TTC549 (cell line): ENCODE measurements at regions not wholly inside any gene's neighbourhood (a gene's known extent, or its start where the extent isn't known, plus 50 kb on each side); places are given as distances from the start of the nearest gene placed in this dataset.
"Not testable (repeated sequence)": the region's sequence is repeated elsewhere in the genome, so short reads cannot be mapped to it uniquely, and the experiment has no call there.

ENCODE experiments used
- FAIRE-seq: peaks from 2 replicates; lab custom pipeline; 2012; peaks lifted over from hg19 to GRCh38; lab: Jason Lieb, UNC

DNA sequence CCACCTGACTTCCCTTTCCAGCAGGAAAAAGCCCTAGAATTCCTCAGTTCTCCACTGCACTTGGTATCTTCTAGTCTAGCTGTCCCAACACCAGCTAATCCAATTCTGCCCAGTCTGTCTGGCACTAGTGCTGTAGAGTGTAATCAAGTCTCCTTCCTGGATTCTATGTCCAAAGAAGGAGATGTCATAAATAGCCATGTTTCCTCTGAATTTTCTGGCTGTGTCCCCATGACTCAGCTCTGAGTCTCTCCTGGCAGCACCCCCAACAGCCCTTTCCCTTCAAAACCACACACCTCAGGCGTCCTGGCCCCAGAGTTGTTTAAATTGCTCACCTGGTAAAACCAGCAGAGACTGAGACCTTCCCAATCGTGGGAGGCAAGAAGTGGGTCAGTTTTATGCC, 197.2 kb downstream of the GRXCR1 start:
- FAIRE-seq = no peak

DNA sequence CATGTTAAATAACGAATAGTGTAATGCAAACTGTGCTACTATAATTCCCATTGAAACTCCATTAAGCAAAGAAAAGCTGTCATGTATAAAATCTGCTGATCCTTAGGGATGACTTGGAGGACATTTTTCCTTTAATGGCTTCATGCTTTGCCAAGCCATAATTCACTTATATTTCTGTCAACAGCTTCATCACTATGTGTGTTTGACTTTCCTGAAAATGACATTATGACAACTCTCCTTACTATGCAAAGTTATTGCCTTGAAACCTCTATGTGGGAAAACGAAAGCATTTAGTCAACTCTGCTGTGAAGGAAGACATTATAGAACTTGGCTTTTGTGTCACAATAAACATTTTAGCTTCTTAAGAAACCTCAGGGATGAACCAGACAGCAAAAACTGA, 210.5 kb downstream of the GRXCR1 start:
- FAIRE-seq = no peak

GRCh38 chr4:43112139-43112538, 219.6 kb downstream of the GRXCR1 start:
- FAIRE-seq = no peak

DNA sequence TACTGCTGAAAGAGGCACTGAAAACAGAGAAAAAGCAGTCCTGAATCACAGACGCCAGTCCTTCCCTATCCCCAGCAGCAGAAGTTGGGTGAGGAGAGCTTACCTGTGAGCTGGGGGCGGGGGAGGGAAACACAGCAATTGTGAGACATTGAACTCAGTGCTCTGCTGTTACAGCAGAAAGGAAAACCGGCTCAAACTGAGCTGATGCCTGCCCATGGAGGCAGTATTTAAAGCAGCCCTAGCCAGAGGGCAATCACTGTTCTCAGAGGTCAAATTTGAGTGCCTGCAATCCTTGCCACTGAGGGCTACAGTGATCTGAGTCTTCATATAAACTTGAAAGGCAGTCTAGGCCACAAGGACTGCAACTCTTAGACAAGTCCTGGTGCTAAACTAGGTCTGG, 220.7 kb downstream of the GRXCR1 start:
- no peak for FAIRE-seq

DNA sequence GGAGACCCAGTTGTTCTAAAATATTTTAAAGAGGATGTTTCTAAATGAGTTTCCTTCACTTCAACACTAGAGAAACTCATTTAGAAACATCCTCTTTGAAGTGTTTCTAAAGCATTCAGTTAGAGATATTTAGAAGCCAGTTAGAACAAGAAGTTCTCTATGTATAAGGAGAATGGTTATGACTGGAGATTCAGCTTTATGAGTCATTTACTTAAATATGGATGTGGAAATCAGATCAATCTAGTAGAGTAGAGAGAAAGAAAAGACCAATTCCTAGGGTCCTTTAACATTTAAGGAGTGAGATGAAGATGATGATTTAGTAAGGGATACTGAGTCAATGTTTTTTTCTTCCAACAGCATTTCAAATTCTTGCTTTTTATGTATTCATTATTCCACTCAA, 234.1 kb downstream of the GRXCR1 start:
- no peak for FAIRE-seq

DNA sequence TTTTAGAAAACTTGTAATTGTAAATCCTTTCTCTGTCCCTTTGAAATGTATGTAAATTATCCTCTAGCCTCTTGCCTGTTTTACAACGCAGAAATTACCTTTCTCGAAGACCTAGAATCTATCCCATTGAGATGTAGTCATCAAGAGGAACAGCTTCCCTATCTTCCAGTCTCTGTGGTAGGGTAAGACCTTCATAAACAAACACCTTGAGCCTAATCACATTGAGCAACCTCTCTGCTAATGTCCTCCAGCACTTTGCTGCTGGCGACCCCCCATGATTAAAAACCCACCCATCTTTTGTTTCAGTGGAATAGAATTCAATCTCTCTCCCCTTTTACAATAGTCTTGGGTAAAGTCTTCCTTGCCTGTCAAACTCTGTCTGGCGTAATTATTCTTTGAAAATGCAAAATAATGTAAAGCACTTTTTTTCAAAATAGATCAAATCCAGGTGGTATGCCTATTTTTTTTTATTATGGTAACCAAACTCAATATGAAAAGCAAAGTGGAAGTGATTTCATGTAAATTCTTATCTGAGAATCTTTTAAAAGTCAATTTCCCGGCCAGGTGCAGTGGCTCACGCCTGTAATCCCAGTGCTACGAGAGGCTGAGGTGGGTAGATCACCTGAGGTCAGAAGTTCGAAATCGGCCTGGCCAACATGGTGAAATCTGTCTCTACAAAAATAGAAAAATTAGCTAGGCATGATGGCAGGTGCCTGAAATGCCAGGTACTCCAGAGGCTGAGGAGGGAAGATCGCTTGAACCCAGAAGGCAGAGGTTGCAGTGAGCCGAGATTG, 237.9 kb downstream of the GRXCR1 start:
- no peak for FAIRE-seq

GRCh38 chr4:43132010-43132582, 239.6 kb downstream of the GRXCR1 start:
- no peak for FAIRE-seq

DNA sequence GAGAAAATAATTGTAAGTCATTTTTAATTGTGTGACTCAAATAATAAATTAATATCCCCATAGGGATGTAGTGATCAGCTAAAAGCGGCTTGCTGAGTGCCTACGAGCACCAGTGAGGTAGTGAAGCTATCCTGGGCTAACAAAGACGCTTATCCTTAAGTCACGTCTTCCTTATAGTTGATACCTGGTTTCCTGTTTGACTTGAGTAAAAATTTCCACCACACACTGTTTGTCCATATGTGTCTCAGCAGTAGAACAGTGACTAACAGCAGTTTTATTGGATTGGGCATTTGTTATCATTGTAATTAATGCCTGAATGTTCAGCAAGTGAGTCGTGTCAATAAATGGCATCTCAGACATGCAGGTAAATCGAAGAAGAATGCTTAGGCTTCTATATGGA, 241.1 kb downstream of the GRXCR1 start:
- no peak for FAIRE-seq

GRCh38 chr4:43136752-43137151, 244.2 kb downstream of the GRXCR1 start:
- no peak for FAIRE-seq

DNA sequence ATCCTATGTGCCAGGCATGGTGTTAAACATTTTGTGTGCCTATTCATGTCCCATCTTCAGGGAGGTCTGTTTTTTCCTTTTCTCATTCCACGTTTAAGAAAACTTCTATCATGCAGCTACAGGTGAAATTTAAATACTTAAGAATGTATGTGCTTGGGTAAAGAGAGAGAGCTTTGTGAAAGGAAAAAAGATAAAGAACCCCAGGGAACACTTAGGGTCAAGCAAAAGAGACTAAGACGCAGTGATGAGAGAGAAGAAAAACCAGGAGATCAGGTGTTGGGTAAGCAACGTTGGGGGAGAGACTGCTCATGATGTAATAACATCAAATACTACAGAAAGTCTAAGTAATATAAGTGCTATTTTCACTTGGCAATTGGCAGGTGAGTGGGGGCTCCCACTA, 253.7 kb downstream of the GRXCR1 start:
- no peak for FAIRE-seq

DNA sequence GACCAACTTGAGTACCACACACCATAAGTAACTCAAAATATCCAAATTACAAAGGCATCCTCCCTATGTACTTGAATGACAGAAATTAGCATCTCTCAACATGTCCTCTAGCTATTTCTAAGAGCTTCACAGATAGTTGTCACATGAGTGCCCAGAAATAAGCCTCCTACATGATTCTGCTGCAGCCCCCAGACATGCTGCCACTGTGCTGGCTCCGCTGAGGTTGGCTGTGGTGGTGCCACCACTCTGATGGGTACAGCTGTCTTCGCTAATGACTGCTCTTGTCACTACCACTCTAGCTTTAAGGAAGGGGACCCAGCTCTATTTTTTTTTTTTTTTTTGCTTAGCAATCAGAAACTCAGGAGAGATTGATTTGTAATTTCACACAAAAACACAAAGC, 256.0 kb downstream of the GRXCR1 start:
- no peak for FAIRE-seq

GRCh38 chr4:43163101-43163792, 270.7 kb downstream of the GRXCR1 start:
- FAIRE-seq = no peak

GRCh38 chr4:43189741-43190140, 297.2 kb downstream of the GRXCR1 start:
- FAIRE-seq = no peak

DNA sequence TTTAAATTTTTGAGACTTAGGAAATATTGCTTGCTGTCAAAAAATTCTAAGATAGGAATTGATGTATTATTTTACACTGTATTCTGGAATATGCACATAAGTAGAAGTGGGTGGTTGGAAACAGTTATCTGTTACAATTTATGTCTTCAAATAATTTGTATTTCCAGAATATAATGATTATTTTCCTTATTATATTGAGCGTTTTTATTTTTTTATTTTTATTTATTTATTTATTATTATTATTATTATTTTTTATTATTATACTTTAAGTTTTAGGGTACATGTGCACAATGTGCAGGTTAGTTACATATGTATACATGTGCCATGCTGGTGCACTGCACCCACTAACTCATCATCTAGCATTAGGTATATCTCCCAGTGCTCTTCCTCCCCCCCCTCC, 320.1 kb downstream of the GRXCR1 start:
- not testable (repeated sequence) for FAIRE-seq

- no peak for FAIRE-seq
These were observed 331.3 kb downstream of the GRXCR1 start for GRCh38 chr4:43223820-43224219.

- no peak for FAIRE-seq
These were observed 332.0 kb downstream of the GRXCR1 start for GRCh38 chr4:43224559-43224958.

DNA sequence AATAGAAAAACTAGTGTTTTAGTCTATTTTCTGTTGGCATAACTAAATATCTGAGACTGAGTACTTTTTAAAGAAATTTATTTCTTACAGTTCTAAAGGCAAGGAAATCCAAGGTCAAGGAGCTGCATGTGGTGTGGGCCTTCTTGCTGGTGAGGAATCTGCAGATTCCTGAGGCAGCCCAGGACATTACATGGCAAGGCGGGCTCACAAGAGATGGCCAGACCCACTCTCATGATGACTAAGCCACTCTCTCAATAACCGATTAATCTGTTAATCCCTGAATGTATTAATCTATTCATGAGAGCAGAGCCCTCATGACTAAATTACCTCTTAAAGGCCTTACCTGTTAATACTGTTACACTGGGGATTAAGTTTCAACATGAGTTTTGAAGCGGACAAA, 340.8 kb downstream of the GRXCR1 start:
- FAIRE-seq = no peak

DNA sequence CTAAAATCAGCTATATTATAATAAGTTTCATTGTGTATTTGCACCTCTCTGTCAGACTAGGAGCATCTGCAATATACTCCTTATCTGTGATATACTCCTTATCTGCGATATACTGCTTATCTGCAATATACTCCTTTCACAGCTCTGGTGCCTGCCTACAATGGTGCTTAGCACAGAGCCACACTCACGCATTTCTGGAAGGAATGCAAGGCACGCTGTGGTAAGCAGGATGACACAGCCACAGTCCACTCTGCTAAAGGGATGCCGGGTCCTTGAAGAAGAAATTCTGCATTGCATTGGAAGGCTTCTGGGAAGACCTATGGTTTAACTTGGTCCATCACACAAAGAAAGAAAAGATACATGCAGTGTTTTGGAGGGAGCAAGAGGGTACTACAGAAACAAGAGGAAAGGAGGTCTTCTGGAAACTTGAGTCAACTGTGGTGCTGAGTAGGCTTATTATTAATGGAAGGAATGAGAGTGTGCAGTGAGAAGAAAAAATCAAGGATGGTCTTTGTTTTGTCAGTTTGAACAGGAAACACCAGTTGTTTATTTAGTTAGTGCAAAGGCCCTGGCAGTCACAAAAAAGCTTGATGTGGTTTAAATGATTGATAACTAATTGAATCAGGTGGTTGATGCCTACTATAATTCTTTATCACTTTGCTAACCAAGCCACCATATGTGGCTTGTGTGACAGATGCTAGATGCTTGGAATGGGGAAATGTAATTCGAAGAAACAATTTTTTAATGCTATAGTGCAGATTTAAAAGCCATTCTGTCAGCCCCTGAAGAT, 342.3 kb downstream of the GRXCR1 start:
- FAIRE-seq = no peak

DNA sequence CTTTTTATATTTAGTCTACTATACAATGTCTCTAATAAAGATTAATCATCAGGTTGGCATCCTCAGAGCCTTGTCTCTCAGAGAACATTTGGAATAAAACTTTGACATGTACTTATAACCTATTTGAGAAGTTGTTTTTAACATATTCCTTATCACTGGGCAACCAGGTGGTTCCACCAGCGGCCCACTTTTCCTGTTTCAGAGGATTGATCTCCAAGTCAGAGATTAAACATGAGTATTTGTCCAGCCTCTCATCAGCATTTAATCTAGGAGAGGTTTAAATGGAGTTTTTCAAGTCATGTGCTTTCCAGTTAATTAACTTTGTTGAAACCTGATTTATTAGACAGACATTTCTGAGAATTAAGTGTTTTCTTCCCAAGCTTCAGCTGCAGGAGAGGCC, 345.5 kb downstream of the GRXCR1 start:
- no peak for FAIRE-seq

DNA sequence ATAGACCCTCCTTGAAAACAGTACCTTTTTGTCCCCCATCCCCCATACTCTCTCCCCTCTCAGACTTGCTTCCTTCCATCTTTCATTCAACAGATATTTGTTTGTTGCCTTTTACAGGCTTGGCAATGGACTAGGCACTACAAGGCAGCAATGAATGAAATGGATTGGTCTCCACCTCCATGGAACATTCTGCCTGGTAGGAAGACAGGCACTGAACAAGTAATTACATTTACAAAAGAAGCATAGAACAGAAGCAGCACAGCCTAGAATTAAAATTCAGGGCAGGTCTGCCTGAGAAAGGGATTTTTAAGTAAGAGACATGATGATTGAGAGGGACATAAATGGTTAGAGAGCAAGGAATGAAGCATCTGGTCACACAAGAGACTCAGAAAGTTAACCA, 346.1 kb downstream of the GRXCR1 start:
- FAIRE-seq = no peak

DNA sequence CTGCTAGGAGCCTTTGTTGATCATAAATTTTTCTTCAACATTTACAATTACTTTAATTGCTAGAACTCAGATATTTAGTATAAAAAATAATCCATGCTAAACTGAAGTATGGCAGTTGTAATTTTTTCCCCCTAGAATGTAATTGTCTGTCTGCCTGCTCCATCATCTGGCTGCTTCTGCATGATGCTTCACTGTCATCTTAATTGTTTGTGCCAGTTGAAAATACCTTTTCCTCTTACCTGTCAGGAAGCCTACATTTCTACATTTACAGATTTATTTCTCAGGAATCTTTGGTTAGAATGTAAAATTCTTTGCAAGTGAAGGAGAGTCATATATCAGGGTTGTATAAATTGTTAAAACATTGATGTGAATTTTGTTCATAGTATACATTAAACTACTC, 348.6 kb downstream of the GRXCR1 start:
- FAIRE-seq = no peak

DNA sequence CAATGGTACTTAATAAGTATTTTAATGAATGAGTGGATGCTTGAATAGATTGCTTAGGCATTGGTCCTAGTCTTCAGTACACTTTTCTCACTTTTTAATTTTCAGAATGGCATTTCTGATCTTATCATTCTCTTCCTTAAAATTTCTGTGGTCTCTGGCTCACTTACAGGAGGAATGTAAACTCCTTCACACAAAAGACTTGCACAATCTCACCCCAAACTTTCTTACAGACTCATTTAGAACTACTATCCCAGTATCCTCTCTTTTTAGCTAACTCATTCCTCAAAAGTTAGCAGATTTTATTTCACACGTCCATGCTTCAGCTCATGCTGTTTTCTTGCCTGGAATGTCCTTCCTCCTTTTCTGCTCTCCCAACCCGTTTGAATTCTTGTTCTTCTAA, 350.1 kb downstream of the GRXCR1 start:
- FAIRE-seq = no peak
